ENCODE measurements at regions not wholly inside any gene's neighbourhood (a gene's known extent, or its start where the extent isn't known, plus 50 kb on each side); places are given as distances from the start of the nearest gene placed in this dataset.
"Not testable (repeated sequence)": the region's sequence is repeated elsewhere in the genome, so short reads cannot be mapped to it uniquely, and the experiment has no call there.

- no peak for DNase-seq
Measured at GRCh38 chr13:73536865-73537264, 478.1 kb downstream of the KLF5 start.

- DNase-seq: no peak
Measured at GRCh38 chr13:73535341-73535740, 476.5 kb downstream of the KLF5 start.

DNA sequence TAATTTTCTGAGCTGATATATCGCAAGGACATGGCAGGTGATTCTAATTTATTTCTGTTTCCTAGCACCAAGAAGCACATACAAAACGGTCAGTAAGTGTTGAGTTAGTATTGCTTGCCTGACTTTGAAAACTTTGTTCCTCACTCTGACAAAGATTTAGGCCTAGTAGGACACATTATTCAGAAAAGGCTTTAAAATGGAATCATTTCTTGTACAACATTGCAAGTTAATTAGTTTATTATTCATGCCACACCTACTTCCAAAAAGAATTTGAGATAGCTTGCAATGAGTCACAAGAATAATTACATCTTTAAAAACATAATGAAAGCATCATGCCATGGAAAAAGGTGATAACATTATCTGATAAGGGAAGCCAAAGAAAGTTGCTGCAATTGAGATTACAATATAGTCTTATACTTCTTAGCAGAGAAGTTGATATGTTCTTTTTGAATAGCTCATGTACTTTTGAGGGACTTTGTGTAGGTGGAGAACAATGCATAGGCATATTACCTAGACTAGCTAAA, 474.2 kb downstream of the KLF5 start:
- DNase-seq: no peak

DNA sequence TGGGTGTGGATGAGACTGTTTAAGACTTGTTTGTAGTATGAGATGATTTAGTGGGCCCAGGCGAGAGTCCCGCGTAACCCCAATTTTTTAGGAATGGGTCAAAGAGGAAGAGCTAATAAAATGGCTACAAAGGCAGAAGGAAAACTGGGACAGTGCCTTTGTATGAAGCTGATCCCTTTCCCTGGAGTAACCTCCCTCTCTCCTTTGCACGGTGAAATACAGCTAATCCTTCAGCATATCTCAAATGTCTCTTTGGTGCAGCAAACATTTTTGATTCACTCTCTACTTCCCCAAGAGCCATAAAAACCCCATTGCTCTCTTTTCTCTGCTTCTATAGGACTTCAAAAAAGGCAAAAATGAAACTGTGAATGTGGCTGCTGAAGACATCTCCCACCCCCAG, 473.8 kb downstream of the KLF5 start:
- DNase-seq: no peak

- no peak for DNase-seq
Measured at GRCh38 chr13:73531014-73531413, 472.2 kb downstream of the KLF5 start.

GRCh38 chr13:73522937-73523336, 464.1 kb downstream of the KLF5 start:
- no peak for DNase-seq

DNA sequence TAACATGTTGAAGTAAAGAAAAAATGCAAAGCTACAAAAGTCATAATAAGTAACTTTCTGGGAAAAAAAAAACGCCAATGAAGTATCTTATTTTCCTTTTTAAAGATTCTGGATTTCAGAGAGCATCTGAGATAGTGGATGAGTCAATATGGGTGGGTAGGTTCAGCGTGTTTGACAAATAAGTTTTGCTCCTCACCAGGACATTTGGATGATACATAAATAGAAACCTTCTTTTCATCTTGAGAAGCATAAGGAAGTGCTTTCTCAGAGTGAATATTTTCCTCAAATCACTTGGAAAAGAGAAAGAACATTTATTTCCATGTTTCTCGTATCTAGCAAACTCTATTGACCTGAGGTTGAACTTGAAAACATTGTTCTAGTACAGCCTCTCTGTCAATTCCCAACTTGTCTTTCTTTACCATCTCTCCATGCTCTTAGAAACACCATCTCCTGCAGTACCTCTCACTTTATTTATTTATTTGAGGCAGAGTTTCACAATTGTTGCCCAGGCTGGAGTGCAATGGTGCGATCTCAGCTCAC, 463.2 kb downstream of the KLF5 start:
- DNase-seq: no peak

- DNase-seq: peak; percentile 20
Measured at GRCh38 chr13:73521290-73521624, 462.5 kb downstream of the KLF5 start.

DNA sequence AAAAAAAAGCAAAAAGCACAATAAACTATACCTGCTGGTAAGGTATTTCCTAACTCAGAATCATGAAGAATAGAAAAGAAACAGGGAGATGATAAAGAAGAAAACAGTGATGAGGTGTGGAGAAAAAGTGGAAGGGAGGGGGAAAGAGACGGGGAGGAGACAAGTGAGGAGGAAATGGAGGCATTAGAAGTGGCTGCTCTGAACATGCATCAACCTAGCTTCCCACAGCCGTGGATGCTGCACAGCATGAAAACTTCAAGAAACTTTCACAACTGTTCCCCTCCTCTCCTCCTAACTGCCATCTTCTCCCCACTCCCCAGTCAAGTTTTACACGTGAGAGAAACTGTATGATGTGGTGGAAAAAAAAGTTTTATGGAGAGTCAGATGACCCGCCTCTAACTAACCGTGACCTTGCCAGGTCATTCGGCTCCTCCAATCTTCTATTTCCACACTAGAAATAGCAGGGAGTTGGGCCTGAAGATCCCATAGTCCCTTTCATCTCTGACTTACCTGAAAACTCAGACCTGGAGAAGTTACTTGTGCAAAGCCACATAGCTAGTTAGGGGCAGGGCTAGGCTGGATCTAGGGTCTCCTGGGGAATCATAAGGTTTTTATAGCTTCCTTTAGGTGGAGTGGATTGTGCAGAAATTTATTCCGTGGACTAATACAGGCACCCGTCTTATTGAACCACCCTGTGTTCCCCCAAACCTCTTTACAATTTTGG, 461.9 kb downstream of the KLF5 start:
- DNase-seq: no peak

DNA sequence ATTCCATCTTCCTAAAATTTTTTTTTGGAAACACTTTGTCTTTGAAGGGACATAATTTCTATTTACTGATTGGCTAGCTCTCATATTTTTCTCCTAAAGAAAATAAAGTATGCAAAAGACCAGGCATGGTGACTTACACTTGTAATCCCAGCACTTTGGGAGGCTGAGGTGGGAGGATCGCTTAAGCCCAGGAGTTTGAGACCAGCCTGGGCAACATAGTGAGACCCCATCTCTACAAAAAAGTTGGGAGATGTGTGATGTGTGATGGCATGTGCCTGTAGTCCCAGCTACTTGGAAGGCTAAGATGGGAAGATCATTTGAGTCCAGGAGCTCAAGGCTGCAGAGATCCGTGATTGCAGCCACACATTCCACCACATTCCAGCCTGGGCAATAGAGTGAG, 461.3 kb downstream of the KLF5 start:
- DNase-seq: not testable (repeated sequence)

DNA sequence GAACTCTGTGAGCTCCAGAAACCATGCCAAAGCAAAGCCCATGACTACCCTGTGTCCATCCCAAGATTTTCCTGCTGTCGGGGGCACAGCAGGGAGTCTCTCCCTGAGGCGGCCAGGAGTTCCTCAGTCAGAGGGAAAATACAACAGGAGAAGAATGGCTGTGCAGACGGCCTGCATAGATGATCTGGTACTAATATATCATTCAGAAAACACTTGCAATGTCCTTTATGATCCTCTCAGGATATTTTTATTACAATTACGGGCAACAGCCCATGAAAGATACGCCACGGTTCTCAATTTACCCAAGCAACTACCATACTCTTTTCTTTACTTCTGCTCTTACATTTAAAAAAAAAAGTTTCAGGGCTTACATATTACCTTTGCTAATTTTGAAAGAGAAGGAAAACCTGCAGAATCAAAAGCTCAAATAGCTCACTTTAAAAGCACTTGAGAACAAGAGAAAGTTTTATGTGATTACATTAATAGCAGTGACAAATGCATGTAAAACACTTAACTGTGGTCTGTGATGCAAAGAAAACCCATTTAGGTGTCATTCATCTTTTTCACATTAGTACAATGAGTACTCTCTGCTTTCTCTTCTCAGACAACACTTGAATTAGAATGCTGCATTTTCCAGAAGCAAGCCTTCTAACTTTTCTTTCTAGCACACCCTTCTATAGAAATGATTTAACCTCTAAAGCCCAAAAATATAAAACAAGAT, 460.8 kb downstream of the KLF5 start:
- peak; percentile 55 for DNase-seq

GRCh38 chr13:73517766-73518165, 459.0 kb downstream of the KLF5 start:
- DNase-seq: no peak

- DNase-seq: no peak
Measured at GRCh38 chr13:73516731-73517130, 457.9 kb downstream of the KLF5 start.

DNA sequence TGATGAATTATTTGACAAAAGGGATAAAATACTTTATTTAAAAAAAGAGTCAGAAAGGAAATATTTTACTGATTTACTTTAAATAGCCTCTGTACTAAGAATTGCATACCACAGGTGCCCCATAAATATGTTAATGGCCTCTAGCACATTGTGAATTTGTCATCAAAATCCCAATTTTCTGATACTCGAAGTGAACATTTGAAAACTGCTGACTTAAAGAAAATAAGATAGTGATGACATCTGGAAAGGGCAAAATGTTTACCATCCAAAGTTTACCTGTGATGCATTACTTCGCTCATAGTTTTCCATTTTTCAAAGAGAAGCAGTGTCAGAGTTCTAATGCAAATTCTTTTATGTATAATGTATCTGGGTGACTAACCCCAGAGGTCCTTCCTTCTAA, 455.4 kb downstream of the KLF5 start:
- DNase-seq: no peak

GRCh38 chr13:73513751-73514150, 454.9 kb downstream of the KLF5 start:
- no peak for DNase-seq

DNA sequence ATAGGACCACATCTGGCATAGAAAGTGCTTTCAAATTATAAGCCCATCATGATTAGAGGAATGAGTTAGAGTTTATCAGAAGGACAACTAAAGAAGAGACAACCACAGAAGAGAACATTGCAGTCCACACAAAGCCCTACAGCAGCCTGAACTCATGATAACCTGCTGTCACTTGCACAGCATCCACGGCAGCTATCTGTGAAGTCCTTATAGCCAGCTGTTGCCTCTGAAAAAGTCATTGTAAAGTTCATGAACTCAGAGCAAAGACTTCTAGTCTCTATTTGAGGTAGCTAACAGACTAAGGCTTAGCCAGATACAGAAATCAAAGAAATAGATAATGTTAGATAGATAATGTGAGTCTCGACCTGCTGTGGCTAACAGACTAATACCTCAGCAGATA, 450.0 kb downstream of the KLF5 start:
- no peak for DNase-seq

DNA sequence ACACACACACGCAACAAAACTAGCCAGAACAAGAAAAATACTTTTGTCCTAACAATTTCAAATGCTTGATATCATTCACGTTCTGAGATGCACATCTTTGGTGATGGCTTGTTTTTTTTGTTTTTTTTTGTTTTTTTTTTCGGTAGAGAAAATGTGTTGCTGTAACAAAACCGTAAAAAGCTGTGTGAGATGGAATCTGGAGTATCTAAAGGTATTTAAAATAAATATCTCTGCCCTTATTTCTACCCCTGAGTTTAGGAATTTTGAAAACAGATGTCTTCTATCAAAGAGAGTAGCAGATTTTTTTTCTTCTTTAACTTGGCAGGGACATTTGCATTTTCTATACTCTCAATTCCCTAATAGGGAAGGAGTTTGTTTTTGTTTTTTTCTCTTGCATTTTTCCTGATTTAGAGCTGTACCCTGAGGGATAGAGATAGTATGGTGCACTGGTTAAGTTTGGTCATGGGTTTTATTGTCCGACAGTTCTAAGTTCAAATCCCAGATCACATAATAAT, 446.6 kb downstream of the KLF5 start:
- no peak for DNase-seq

DNA sequence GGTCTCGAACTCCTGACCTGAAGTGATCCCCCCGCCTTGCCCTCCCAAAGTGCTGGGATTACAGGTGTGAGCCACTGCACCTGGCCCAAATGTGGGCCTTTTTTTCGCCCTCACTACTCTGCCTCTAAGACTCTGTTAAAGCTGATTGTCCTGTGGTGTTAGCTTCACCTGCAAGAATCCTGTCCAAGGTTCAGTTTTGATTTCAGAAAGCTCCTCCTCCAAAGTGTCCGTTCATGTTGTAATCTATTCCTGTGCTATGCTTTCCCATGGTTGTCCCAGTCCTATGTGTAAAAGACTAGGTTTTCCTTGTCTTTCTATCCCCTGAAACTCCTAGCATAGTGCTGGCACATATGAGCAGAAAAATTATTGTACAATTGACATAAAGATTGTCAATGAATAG, 440.9 kb downstream of the KLF5 start:
- DNase-seq: no peak

DNA sequence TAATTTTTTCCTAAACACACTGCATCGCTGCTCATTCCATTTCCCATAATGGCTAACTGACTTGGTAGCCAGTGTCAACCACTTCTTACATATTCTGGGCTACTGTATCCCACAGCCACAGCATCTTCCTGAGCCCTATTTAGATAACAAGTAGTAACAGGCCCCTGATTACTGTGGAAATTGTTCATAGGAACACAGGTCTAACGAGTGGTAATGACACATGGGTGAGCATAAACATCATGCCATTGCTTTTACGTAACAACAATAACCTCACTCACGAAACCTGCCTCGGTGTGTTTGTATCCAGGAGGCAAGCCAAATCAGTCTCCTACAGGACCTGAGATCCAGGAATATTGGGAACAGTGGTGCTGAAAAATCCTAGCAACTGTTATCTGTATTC, 438.6 kb downstream of the KLF5 start:
- DNase-seq: no peak

DNA sequence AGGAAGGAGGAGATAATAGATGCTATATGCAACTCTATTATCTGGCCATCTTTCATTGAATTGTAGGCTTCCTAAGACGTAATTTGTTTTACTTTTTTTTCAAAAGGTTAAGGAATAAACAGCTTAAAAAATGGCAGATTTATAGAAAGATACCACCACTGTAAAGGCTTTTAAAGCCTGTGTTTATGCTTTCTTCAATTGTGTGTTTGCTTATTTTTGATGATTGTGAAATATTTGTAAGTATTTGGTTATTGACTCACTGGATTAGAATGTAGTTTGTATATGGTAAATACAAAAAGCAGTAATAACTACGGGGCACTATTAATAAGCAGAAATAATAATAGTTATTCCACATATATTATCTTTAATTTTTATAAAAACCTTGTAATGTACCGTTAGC, 437.9 kb downstream of the KLF5 start:
- no peak for DNase-seq

DNA sequence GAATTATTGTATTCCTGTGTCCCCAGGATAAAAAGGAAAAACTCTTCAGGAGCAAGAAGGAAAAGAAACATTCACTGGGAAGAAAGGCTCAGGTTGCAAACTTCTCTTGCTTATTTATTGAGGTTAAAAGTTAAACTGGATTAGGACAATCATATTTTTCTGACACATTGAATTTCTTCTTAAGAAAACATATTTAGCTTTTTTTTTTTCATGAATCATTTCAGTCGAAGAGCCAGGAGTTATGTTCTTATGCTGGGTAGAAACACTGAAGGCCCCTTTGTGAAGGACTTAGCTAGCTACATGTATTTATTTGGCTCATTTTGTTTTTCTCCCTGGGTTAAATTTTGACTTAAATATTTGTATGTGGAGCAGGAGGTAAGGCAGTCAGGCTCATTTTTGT, 434.0 kb downstream of the KLF5 start:
- no peak for DNase-seq

GRCh38 chr13:73482556-73482955, 423.8 kb downstream of the KLF5 start:
- DNase-seq: no peak

DNA sequence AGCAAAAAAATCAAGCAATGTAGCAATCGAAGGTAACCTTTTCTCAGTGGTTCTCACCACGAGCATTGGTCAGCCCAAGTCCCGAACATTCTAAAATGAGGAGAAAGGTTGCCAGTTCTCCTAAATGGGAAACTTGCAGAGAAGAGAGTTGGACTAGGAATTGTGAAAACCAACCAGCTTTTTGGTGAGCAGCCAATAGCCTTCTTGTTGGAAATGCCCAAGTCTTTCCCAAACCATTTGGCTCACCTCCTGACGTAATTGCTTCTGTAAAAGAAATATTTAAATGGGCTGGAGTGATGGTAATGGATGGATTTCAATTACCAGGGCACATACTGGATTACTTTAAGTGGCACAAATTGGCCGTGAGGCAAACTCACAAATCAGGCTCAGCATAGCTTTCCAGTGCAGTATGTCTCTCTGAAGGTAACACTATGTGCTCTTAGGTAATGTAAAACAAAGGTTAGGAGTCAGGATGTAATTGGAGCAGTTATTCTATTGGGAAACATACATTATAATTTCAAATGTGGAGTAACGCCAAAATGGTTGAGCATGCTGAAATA, 423.2 kb downstream of the KLF5 start:
- DNase-seq: no peak
